ENCODE measurements at regions not wholly inside any gene's neighbourhood (a gene's known extent, or its start where the extent isn't known, plus 50 kb on each side); places are given as distances from the start of the nearest gene placed in this dataset.

GRCh38 chr9:74133921-74134320 lies 363.2 kb upstream of the RORB start:
- ATAC-seq, result no peak
- Histone ChIP-seq H3K4me3 (no peak overlapping the region), H3K27me3 (no peaks in the 10 kb centered on the region), H3K4me1 (no peaks in the 10 kb centered on the region), H3K9me3 (peaks cover 0 to 4% (median 0%) of the 10 kb centered on the region in 12 donors), H3K36me3 (no peaks in the 10 kb centered on the region), H3K27ac (no peak overlapping the region)
- intact Hi-C loops (cut with DNase I), result no loop called here
- 89 to 91% (median 89%) methylated on average over 6 of the region's 6 CpGs for WGBS, 4 donors
- no peak for TF ChIP-seq CTCF (IDR thresholded peaks at IDR 0.05)
- TF ChIP-seq POLR2A (IDR thresholded peaks at IDR 0.05), result no peak
- DNase-seq, result no peak

GRCh38 chr9:74138182-74138581 lies 359.0 kb upstream of the RORB start:
- no peaks in the 10 kb centered on the region for H3K27me3 ChIP-seq
- intact Hi-C loops (cut with DNase I), result no loop called here
- no peaks in the 10 kb centered on the region for H3K36me3 ChIP-seq
- ATAC-seq (no peak), DNase-seq (no peak)
- WGBS, 4 donors, result 72 to 83% (median 75%) methylated on average over 2 of the region's 2 CpGs
- TF ChIP-seq CTCF (IDR thresholded peaks at IDR 0.05) (no peak), POLR2A (IDR thresholded peaks at IDR 0.05) (no peak)
- H3K27ac ChIP-seq, result no peak overlapping the region
- no peaks in the 10 kb centered on the region for H3K4me1 ChIP-seq
- H3K4me3 ChIP-seq, result no peak overlapping the region
- peaks cover 0 to 3% (median 0%) of the 10 kb centered on the region in 12 donors for H3K9me3 ChIP-seq

DNA sequence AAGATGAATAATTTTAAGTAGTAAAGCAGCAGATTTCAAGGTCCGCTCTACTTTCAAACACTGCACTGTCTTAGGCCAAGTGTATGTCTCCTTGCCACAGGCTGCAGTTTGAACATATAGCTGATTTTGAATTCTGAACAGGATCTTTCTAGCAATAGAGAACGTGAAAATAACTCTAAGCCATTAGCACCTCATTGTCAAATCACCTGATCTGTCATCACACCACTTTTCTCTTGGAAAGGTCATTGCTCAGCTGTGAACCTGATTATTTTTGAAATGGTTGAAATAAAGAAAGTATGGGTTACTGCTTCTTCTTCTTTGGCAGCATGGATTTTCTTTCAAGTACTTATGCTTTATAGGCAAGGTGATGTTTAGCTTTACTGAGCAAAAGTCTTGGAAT lies 357.0 kb upstream of the RORB start:
- Histone ChIP-seq H3K9me3 (peaks cover 0 to 3% (median 0%) of the 10 kb centered on the region in 12 donors), H3K36me3 (no peaks in the 10 kb centered on the region), H3K4me3 (no peak overlapping the region), H3K4me1 (no peaks in the 10 kb centered on the region), H3K27ac (no peak overlapping the region), H3K27me3 (no peaks in the 10 kb centered on the region)
- TF ChIP-seq CTCF (IDR thresholded peaks at IDR 0.05), result no peak
- TF ChIP-seq POLR2A (IDR thresholded peaks at IDR 0.05), result no peak
- intact Hi-C loops (cut with DNase I), result loop anchor here in 1 of 10 donors (5.0 kb wide), 1 partner anchor 493 kb away; no protein-coding TSS in a partner anchor
- WGBS, 4 donors, result 49 to 60% (median 51%) methylated on average over 2 of the region's 2 CpGs
- no peak for ATAC-seq
- DNase-seq, result no peak

GRCh38 chr9:74147906-74148305 lies 349.2 kb upstream of the RORB start:
- WGBS, 4 donors, result 78 to 96% (median 91%) methylated on average over 1 of the region's 1 CpG
- ATAC-seq, result no peak
- no peaks in the 10 kb centered on the region for H3K36me3 ChIP-seq
- H3K4me3 ChIP-seq, result no peak overlapping the region
- TF ChIP-seq CTCF (IDR thresholded peaks at IDR 0.05) (no peak), POLR2A (IDR thresholded peaks at IDR 0.05) (no peak)
- H3K27ac ChIP-seq, result no peak overlapping the region
- no peaks in the 10 kb centered on the region for H3K4me1 ChIP-seq
- no peak for DNase-seq
- intact Hi-C loops (cut with DNase I), result no loop called here
- peaks cover 0 to 8% (median 0%) of the 10 kb centered on the region in 12 donors for H3K9me3 ChIP-seq
- no peaks in the 10 kb centered on the region for H3K27me3 ChIP-seq

Data from heart left ventricle (tissue), 16 donors.